ENCODE measurements at regions not wholly inside any gene's neighbourhood (a gene's known extent, or its start where the extent isn't known, plus 50 kb on each side); places are given as distances from the start of the nearest gene placed in this dataset.
"Not testable (repeated sequence)": the region's sequence is repeated elsewhere in the genome, so short reads cannot be mapped to it uniquely, and the experiment has no call there.

GRCh38 chr22:25420471-25420924 lies 144.0 kb upstream of the GRK3 start:
- DNase-seq: no peak

DNA sequence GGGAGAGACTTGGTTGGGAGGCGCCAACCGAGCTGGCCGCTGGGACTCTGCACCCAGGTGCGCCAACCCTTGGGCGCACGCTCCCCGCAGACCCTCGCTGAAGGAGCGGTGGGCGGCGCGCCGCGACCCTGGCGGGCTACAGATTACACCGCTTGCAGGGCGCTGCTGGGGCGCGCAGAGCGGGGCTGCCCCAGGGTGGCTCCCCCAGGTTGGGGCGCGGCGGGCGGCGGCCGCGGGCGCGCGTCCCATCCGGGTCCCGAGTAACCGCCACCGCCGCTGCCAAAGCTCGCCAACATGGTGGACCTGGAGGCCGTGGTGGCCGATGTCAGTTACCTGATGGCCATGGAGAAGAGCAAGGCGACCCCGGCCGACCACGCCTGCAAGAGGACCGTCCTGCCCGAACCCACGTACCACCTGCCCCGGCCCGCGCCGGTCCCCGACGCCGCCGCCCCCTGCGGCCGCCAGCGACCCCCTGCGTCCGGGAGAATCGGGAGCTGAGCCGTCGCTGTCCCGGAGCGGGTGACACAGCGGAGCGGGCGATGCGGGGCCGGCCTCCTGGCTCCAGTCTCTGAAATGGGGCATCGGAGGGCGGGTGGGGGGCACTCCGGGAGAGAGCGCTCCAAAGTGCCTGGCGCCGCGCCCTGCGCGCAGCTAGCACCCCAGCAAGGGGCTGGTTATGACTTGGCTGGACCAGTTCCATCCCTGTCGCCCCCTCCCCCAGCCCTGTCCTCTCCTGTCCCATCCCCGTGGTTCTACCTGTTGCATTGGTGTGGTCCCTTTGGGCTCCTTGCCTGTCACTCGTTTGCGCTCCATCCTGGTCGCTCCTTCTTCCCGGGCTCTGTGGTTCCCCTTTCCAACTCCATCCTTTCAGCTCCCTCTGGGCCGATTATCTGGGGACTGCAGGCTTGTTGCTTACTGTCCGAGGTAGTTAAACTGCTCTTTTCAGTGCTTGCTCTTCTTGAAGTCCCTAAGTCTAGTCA lies 143.3 kb upstream of the GRK3 start:
- no peak for DNase-seq

DNA sequence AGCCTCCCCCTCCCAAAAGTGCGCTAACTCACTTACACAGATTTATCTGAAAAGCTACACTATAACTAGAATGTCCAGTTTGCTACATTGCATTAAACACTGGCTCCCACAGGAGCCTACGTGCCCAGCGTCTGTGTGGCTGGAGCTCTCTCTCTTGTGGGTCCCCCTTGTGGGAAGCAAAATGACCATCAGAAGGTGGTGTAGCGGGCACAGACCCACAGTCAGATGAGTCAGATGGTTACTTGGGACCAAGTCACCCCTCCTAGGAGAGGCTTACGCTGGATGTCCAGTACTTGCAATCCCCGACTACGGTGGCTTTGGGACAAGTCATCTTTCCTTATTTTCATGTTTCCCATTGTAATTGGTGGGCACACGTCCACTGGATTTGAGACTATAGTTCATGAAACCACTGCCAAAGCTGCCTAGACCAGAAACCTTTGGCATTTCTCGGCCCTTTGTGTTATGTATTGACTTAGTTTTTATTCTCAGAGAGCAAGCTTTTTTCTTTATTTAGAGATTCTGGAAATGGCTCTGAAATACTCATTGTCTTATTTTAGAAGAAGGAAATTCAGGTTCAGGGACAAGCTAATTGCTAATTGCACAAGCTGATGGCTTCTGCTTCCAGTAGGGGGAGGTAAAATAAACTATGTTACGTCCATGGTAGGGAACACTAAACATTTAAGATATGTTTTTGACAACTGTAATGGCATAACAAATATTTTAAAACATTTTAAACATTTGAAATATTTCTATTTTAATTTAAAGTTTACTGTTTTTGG lies 137.8 kb upstream of the GRK3 start:
- not testable (repeated sequence) for DNase-seq

DNA sequence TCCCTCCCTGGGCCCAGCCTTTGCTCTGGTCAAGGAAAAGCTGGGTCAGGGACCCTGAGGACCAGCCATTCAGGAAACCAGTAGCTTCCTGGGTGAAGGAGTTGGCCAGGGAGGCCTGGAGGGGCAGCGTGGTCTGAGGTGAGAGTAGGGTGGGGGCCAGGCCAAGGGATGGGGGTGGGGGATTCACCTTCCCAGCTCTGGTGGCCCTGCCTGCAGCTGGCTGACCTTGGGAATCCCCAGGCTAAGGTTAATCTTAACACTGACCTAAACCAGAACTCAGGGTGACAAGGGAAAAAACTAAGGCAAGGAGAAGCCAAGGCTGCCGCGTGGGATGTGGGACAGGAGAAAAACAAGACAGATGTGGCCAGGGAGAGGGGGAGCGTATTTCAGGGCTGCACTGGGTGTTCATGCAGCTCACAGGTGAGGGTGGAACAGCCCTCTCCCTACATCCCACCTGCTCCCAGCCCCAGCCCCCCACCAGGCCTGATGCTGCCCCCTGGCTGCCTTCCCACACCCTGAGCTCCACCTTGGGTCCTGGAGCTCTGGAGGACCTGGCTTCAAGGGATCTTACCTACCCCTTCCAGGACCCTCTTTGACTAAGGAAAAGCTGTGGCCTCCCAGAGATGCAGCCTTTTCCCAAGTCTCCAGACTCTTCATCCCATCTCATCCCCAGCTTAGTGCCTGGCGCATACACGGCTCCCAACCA lies 132.7 kb upstream of the GRK3 start:
- not testable (repeated sequence) for DNase-seq

- not testable (repeated sequence) for DNase-seq
These were observed 131.0 kb upstream of the GRK3 start for GRCh38 chr22:25433381-25433970.

DNA sequence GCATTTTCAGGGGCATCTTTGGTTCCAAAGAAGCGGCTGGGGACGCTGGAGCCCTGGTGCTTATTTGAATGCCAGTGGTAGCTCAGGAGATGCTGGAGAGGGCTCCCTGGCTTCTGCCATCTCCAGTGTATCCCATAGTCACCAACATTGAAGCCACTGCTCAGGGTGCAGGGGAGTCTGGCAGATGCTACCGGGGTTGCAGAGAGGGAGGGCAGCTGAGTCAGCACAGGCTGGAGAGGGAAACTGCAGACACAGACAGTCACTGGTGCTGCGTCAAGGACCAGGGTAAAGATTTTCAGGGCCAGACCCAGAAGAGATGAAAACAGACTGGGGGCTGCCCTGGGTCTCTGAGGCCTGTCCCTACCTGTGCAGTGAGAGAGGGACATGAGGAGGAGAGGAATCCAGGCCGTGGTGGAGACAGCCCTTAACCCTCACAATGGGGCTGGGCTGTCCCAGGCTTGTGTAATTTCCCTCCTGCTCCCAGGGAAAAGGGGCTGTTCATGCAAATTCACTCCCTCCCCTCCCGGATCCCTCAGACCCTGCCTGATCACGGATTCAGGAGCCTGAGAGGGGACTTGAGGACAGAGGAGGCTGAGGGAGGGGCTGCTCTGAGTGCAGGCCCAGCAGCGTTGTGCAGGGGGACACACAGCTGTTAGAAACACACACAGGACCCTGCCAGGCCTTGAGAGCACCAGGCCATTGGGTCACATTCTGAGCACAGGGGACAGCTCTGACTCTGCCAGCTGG lies 126.9 kb upstream of the GRK3 start:
- DNase-seq: no peak

- no peak for DNase-seq
These were observed 117.3 kb upstream of the GRK3 start for GRCh38 chr22:25447067-25447685.

DNA sequence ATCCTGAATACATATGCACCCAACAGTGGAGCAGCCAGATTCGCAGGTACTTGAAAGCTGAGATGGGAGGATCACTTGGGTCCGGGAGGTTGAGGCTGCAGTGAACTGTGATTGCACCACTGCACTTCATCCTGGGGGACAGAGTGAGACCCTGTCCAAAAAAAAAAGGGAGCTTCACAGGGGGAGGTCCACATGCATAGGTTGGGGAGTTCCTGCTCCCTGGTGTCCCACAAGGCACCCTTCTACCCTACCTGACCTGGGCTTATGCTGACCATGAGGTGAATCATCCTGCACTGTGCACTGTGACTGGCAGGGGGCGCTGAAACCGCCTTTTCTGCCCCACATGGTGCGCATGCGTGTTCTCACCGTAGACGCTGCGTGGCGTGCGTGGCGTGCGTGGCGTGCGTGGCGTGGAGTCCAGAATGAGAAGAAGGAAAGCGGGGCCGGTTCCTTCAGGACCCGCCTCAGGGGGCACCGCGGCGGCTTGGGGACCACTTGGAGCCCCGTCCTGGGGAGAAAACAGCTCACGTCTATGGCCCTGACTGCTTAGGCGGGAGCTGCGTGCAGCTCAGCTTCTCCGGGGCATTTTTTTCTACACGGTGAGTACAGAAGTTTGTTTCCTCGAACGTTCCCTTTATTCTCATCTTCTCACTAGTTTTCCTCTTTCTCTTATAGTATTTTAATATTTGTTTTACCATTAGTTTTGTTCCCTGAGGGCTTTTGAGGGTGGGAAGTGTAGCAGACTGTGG lies 116.6 kb upstream of the GRK3 start:
- peak; percentile 75 to 90 (median 82) for DNase-seq

- DNase-seq: no peak
These were observed 115.9 kb upstream of the GRK3 start for GRCh38 chr22:25448435-25449051.

DNA sequence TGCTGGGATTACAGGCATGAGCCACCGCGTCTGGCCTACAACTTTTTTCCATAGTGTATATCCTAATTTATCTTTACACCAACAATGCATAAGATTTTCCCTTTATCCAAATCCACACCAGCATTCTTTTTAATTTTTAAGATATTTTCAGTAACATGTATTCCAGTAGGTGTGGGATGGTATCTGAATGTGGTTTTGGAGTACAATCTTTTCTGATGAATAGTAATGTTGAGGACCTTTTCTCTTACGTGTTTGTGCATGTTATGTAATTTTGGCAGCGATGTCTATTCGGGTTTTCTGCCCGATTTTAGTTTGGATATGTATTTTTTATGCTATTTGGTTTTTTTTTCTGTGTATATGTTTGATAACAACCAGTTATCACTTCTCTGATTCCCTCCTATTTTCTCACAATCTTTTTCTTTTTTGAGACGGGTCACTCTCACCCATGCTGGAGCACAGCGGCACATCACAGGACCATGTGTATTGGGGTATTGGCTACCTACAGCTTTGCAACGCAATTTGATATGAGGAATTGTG lies 114.6 kb upstream of the GRK3 start:
- no peak for DNase-seq

DNA sequence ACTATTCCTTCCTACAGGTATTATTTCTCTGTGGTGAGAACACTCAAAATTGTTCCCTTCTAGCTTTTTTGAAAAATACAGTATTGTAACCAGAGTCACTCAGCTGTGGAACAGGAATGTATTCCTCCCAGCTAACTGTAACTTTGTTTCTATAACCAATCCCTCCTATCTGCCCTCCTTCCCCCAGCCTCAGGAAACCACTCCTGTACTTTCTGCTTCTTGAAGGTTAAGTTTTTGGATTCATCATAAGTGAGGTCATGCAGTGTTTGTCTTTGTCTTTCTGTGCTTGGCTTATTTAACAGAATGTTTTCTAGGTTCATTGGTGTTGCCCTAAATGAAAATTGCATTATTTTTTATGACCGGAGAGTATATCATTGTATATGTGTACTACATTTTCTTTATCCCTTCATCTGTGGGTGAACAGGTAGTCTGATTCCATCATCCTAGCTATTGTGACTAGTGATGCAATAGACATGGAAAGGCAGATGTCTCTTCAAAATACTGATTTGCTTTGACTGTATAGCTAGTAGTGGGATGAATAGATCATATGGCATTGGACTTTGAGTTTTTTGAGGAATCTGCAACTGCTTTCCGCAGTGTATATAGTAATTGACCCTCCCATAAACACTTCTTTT lies 112.9 kb upstream of the GRK3 start:
- no peak for DNase-seq

DNA sequence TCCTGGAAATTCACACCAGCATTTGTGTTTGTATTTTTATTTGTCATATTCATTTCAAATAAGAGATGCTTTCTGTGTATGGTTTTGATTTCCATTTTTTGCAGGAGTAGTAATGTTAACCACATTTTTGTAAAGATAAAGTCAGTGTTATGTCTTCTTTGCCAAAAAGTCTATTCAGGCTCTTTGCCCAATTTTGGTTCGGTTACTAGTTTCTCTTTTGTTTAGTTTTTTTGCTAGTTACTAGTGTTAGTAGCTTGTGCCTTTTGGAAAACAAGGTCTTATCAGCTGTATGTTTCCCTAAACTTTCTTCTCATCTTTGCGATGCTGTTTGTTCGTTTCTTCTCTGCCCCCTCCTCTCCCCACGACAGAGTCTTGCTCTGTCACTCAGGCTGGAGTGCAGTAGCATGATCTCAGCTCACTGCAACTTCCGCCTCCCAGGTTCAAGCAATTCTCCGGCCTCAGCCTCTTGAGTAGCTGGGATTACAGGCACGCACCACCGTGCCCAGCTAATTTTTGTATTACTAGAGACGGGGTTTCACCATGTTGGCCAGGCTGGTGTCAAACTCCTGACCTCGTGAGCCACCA lies 112.3 kb upstream of the GRK3 start:
- no peak for DNase-seq

DNA sequence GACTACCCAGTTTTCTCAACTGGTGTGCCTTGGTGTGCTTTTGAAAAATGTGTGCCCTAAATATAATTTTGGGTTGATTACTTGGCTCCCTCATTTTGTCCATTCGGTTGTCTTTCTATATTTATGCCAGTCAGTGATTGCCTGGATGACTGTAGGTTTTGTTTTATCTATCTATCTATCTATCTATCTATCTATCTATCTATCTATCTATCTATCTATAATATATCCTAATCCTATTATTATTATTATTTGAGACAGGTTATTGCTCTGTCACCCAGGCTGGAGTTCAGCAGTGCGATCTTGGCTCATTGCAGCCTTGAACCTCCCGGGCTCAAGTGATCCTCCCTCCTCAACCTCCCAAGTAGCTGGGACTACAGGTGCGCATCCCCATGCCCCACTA lies 111.4 kb upstream of the GRK3 start:
- no peak for DNase-seq

GRCh38 chr22:25453557-25453956 lies 110.9 kb upstream of the GRK3 start:
- no peak for DNase-seq

GRCh38 chr22:25456300-25457043 lies 108.0 kb upstream of the GRK3 start:
- not testable (repeated sequence) for DNase-seq

GRCh38 chr22:25458631-25459030 lies 105.8 kb upstream of the GRK3 start:
- not testable (repeated sequence) for DNase-seq

GRCh38 chr22:25460682-25461081 lies 103.8 kb upstream of the GRK3 start:
- not testable (repeated sequence) for DNase-seq

DNA sequence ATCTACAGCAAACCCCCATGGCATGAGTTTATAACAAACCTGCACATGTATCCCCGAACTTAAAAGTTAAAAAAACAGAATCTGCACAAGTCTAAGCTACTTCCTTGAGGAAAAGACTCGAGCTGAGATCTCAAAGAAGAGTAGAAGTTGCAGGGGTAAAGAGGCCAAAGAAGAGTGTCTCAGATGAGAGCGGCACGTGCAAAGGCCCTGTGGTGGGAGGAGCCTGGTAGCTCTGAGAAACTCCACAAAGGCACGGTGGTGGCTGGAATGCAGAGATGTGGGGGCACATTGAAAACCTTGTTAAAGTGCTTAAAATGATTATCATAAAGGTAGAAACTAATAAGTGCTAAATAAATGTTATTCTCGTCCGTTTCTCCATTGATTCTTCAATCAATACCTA lies 103.2 kb upstream of the GRK3 start:
- no peak for DNase-seq
